GM23248 (cell line): ENCODE measurements at regions not wholly inside any gene's neighbourhood (a gene's known extent, or its start where the extent isn't known, plus 50 kb on each side); places are given as distances from the start of the nearest gene placed in this dataset.

Experiments
- DNase-seq: peaks from one replicate; pipeline ENCODE4 v3.0.0-alpha.2; 2015
- H2AFZ ChIP-seq: fragments of 200-600 bp; sonication (generic); 2 replicates; pipeline ENCODE4 v1.6.1; 2016; ENCODE audit warnings: antibody characterized with exemption
- H3F3A ChIP-seq: fragments of 200-600 bp; sonication (generic); 2 replicates; pipeline ENCODE4 v1.6.1; 2016; ENCODE audit warnings: mild to moderate bottlenecking, antibody characterized with exemption, mixed run types; ENCODE audit not compliant: insufficient read depth
- H3K27ac ChIP-seq: fragments of 200-600 bp; sonication (generic); 2 replicates; pipeline ENCODE4 v1.5.1; 2016; ENCODE audit warnings: mild to moderate bottlenecking
- H3K27me3 ChIP-seq: fragments of 200-600 bp; sonication (generic); replicated peaks from 2 replicates; pipeline ENCODE4 v1.6.1; 2016; ENCODE audit warnings: mild to moderate bottlenecking; ENCODE audit not compliant: insufficient read depth
- H3K36me3 ChIP-seq: fragments of 200-600 bp; sonication (generic); 2 replicates; pipeline ENCODE4 v1.6.1; 2016; ENCODE audit warnings: low read depth, mild to moderate bottlenecking
- H3K4me1 ChIP-seq: fragments of 200-600 bp; sonication (generic); 2 replicates; pipeline ENCODE4 v1.6.1; 2016; ENCODE audit warnings: mild to moderate bottlenecking; ENCODE audit not compliant: insufficient read depth
- H3K4me2 ChIP-seq: fragments of 200-600 bp; sonication (generic); one replicate; pipeline ENCODE4 v1.6.1; 2016; ENCODE audit warnings: mild to moderate bottlenecking; ENCODE audit not compliant: unreplicated experiment
- H3K4me3 ChIP-seq: fragments of 200-600 bp; sonication (generic); 2 replicates; pipeline ENCODE4 v1.5.1; 2016; ENCODE audit warnings: mild to moderate bottlenecking
- H3K79me2 ChIP-seq: fragments of 200-600 bp; sonication (generic); 2 replicates; pipeline ENCODE4 v1.6.1; 2016; ENCODE audit warnings: mild to moderate bottlenecking; ENCODE audit not compliant: insufficient read depth
- H3K9ac ChIP-seq: fragments of 200-600 bp; sonication (generic); 2 replicates; pipeline ENCODE4 v1.6.1; 2016; ENCODE audit warnings: mild to moderate bottlenecking
- H3K9me2 ChIP-seq: fragments of 200-600 bp; sonication (generic); 2 replicates; pipeline ENCODE4 v1.6.1; 2016; ENCODE audit warnings: mixed run types, mild to moderate bottlenecking, moderate library complexity; ENCODE audit not compliant: insufficient read depth
- H3K9me3 ChIP-seq: fragments of 200-600 bp; sonication (generic); one replicate; pipeline ENCODE4 v1.6.1; 2017; ENCODE audit warnings: low read depth
- H4K20me1 ChIP-seq: fragments of 200-600 bp; sonication (generic); 2 replicates; pipeline ENCODE4 v1.6.0; 2016; ENCODE audit not compliant: insufficient read depth
- EZH2 ChIP-seq: fragments of 200-600 bp; sonication (generic); IDR thresholded peaks from 2 replicates; pipeline ENCODE4 v1.6.1; 2018; ENCODE audit warnings: antibody characterized with exemption, mild to moderate bottlenecking; ENCODE audit not compliant: insufficient read depth, poor library complexity, severe bottlenecking
- EZH2phosphoT487 ChIP-seq: fragments of 200-600 bp; sonication (generic); IDR thresholded peaks from 2 replicates; pipeline ENCODE4 v1.6.1; 2018; ENCODE audit warnings: antibody characterized with exemption, moderate library complexity, mild to moderate bottlenecking, low read depth; ENCODE audit not compliant: insufficient read depth
- WGBS, 2 experiments: methylation state at CpG; one replicate each; pipeline ENCODE4 v1.1.6; 2015 to 2017; ENCODE audit warnings: low lambda C conversion rate in 2 of 2, low coverage in 1 of 2; ENCODE audit errors: missing lambda C conversion rate in 2 of 2; 5-methylcytosine and 5-hydroxymethylcytosine counted together
- in situ Hi-C: fragments of 300-500 bp; cut with MboI; formaldehyde crosslinking; loops from 2 replicates; pipeline ENCODE4 v1.15.0; 2020

DNA sequence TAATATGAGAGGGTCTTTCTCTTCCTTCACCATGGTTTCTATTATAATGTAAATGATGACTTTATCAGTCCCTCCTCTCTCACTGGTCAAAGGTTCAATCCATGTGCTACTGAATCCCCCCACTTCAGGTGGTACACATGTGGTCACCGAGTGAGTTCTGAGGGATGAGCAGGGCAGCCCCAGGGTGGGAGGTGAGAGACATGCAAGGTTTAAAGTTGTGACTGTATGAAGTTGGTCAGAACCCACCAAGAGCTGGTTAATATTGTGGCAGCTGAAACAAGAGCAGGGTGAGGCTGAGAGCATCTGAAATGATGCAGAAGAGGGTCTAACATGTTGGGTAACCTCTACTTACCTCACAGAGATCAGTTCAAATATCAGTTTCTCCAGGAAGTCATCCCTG is 444.7 kb upstream of the FBXO33 start:
- WGBS, 2 experiments = 31 to 37% methylated on average over 1 of the region's 1 CpG
- H3K27ac ChIP-seq = no peak overlapping the region
- no peak for DNase-seq
- no peak overlapping the region for H3K9ac ChIP-seq
- TF ChIP-seq EZH2 (no peak), EZH2phosphoT487 (no peak)
- no peak overlapping the region for H3K4me2 ChIP-seq
- no peaks in the 10 kb centered on the region for H3F3A ChIP-seq
- H3K9me2 ChIP-seq = no peaks in the 10 kb centered on the region
- H4K20me1 ChIP-seq = no peaks in the 10 kb centered on the region
- no peaks in the 10 kb centered on the region for H3K79me2 ChIP-seq
- H3K4me1 ChIP-seq = no peaks in the 10 kb centered on the region
- no peaks in the 10 kb centered on the region for H3K36me3 ChIP-seq
- H3K27me3 ChIP-seq = no peaks in the 10 kb centered on the region
- H3K4me3 ChIP-seq = no peak overlapping the region
- no peak overlapping the region for H2AFZ ChIP-seq
- in situ Hi-C loops = no loop called here
- no peaks in the 10 kb centered on the region for H3K9me3 ChIP-seq

DNA sequence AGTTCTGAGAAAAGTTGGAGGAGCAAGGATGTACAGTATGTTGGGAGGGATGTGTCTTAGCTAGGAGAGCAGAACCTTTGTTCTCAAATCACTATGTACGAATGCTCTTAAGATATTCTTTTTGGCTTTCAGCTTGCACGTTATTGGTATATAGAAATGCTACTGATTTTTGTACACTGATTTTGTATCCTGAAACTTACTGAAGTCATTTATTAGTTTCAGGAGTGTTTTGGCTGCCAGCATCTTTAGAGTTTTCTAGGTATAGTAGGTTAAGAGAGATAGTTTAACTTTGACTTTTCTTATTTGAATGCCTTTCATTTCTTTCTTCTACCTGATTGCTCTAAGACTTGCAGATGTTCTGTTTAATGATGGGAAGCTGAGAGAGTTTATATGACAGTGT is 442.8 kb upstream of the FBXO33 start:
- Histone ChIP-seq H3K27ac (no peak overlapping the region), H3K4me2 (no peak overlapping the region), H3K9me3 (no peaks in the 10 kb centered on the region), H2AFZ (no peak overlapping the region), H3K27me3 (no peaks in the 10 kb centered on the region), H3F3A (no peaks in the 10 kb centered on the region), H3K79me2 (no peaks in the 10 kb centered on the region), H3K9me2 (no peaks in the 10 kb centered on the region), H3K36me3 (no peaks in the 10 kb centered on the region), H4K20me1 (no peaks in the 10 kb centered on the region), H3K9ac (no peak overlapping the region), H3K4me1 (no peaks in the 10 kb centered on the region), H3K4me3 (no peak overlapping the region)
- WGBS, 2 experiments = 25 to 47% methylated on average over 2 of the region's 2 CpGs
- DNase-seq = no peak
- in situ Hi-C loops = no loop called here
- TF ChIP-seq EZH2 (no peak), EZH2phosphoT487 (no peak)

DNA sequence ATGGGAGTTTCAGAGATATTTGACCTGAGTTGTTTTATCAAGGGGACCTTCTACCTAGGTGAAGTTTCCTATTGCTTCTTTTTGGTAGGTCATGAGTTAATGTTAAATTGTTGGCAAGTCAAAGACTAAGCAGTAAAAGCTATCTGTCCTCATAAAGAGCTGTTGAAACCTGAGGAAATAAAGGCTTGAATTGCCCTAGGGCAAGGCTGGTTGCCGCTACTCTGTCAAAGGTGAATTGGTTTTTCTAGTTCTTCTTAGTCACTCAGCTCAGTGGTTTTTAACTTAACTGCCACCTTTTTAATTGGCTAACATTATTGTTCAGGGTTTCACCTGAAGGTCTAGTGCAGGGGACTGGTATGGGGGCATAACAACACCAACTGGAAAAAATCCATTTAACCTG is 441.6 kb upstream of the FBXO33 start:
- WGBS, 2 experiments = 43 to 45% methylated on average over 1 of the region's 1 CpG
- TF ChIP-seq EZH2phosphoT487 = no peak
- TF ChIP-seq EZH2 = no peak
- Histone ChIP-seq H3F3A (no peaks in the 10 kb centered on the region), H3K36me3 (no peaks in the 10 kb centered on the region), H4K20me1 (no peaks in the 10 kb centered on the region), H3K4me1 (no peaks in the 10 kb centered on the region), H3K9me2 (no peaks in the 10 kb centered on the region), H3K27me3 (no peaks in the 10 kb centered on the region), H2AFZ (no peak overlapping the region), H3K79me2 (no peaks in the 10 kb centered on the region), H3K27ac (no peak overlapping the region), H3K9ac (no peak overlapping the region), H3K4me3 (no peak overlapping the region), H3K9me3 (no peaks in the 10 kb centered on the region), H3K4me2 (no peak overlapping the region)
- in situ Hi-C loops = no loop called here
- DNase-seq = no peak

DNA sequence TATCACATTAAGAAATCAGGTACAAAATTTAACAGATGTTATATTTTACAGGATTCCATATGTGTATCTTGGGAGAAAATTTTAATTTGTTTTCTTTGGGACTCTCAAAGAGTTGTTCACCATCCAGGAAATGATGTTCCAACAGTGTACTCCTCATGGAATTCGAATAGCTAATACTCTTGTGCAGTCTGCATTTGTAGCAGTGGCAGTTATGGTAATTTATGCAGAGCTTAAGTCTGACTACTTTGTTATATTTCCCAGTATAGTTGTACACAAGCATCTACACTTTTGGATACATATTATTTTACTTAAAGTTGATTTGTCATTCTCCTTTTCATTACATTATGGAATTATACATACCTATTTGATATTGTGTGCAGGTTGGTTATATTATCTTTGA is 436.7 kb upstream of the FBXO33 start:
- Histone ChIP-seq H3K4me2 (no peak overlapping the region), H3K9me3 (no peaks in the 10 kb centered on the region), H3K4me3 (no peak overlapping the region), H3K36me3 (no peaks in the 10 kb centered on the region), H3K27ac (no peak overlapping the region), H3K9me2 (no peaks in the 10 kb centered on the region), H3F3A (no peaks in the 10 kb centered on the region), H3K4me1 (no peaks in the 10 kb centered on the region), H4K20me1 (no peaks in the 10 kb centered on the region), H2AFZ (no peak overlapping the region), H3K27me3 (no peaks in the 10 kb centered on the region), H3K9ac (no peak overlapping the region), H3K79me2 (no peaks in the 10 kb centered on the region)
- in situ Hi-C loops = no loop called here
- no peak for TF ChIP-seq EZH2
- no peak for DNase-seq
- WGBS, 2 experiments = 2 to 8% methylated on average over 1 of the region's 1 CpG

DNA sequence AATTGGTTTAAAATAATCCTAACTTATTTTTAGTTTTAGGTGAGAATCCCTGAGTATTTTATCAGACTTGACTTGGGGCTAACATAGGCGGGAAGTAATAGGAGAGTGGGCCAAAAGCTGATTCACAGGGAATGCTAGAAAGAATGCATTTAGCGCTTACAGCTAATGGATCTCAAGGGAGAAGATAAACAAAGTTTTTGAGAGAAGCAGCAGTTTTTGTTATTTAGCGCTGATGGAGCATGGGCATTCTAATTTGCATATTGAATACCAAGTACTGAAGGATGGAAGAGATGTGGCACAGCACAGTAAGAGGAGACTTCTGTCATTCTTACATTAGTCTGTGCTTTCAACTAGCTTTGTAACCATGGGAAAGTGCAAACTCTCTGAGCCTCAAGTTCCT is 436.0 kb upstream of the FBXO33 start:
- WGBS, 2 experiments = 21 to 29% methylated on average over 3 of the region's 3 CpGs
- Histone ChIP-seq H3K9ac (no peak overlapping the region), H3K4me3 (no peak overlapping the region), H3F3A (no peaks in the 10 kb centered on the region), H3K27ac (no peak overlapping the region), H3K79me2 (no peaks in the 10 kb centered on the region), H2AFZ (no peak overlapping the region), H4K20me1 (no peaks in the 10 kb centered on the region), H3K27me3 (no peaks in the 10 kb centered on the region), H3K4me2 (no peak overlapping the region), H3K9me2 (no peaks in the 10 kb centered on the region), H3K9me3 (no peaks in the 10 kb centered on the region), H3K4me1 (no peaks in the 10 kb centered on the region), H3K36me3 (no peaks in the 10 kb centered on the region)
- in situ Hi-C loops = no loop called here
- TF ChIP-seq EZH2 (no peak), EZH2phosphoT487 (no peak)
- DNase-seq = no peak
